Loucy (cell line): ENCODE measurements at regions not wholly inside any gene's neighbourhood (a gene's known extent, or its start where the extent isn't known, plus 50 kb on each side); places are given as distances from the start of the nearest gene placed in this dataset.

Source experiments
- H2AFZ ChIP-seq: fragments of 200-600 bp; sonication (generic); 2 replicates; pipeline ENCODE4 v1.6.0; 2016; ENCODE audit warnings: antibody characterized with exemption, mild to moderate bottlenecking, low read length, moderate library complexity
- H3F3A ChIP-seq: fragments of 200-600 bp; 2 replicates; pipeline ENCODE4 v1.6.0; 2016; ENCODE audit warnings: antibody characterized with exemption, low read depth, mild to moderate bottlenecking
- H3K27me3 ChIP-seq: fragments of 200-600 bp; sonication (generic); 2 replicates; pipeline ENCODE4 v1.6.1; 2014; ENCODE audit warnings: low read length, mild to moderate bottlenecking; ENCODE audit not compliant: insufficient read depth, poor library complexity, severe bottlenecking
- H3K36me3 ChIP-seq: fragments of 200-600 bp; sonication (generic); 2 replicates; pipeline ENCODE4 v1.6.1; 2016; ENCODE audit warnings: low read length; ENCODE audit not compliant: insufficient read depth
- H3K4me1 ChIP-seq: fragments of 200-600 bp; sonication (generic); 2 replicates; pipeline ENCODE4 v1.5.1; 2014; ENCODE audit warnings: low read length, mild to moderate bottlenecking; ENCODE audit not compliant: insufficient read depth, poor library complexity, severe bottlenecking
- H3K4me2 ChIP-seq: fragments of 200-600 bp; sonication (generic); 2 replicates; pipeline ENCODE4 v1.6.0; 2014; ENCODE audit warnings: antibody characterized with exemption, low read length, low read depth, mild to moderate bottlenecking; ENCODE audit not compliant: poor library complexity, severe bottlenecking
- H3K4me3 ChIP-seq: fragments of 200-600 bp; sonication (generic); 2 replicates; pipeline ENCODE4 v1.5.1; 2014; ENCODE audit warnings: low read length, mild to moderate bottlenecking, mixed read lengths; ENCODE audit not compliant: poor library complexity, severe bottlenecking
- H3K79me2 ChIP-seq: fragments of 200-600 bp; sonication (generic); 2 replicates; pipeline ENCODE4 v1.6.1; 2014; ENCODE audit warnings: low read length; ENCODE audit not compliant: insufficient read depth
- H3K9ac ChIP-seq: fragments of 200-600 bp; sonication (generic); 2 replicates; pipeline ENCODE4 v1.6.0; 2014; ENCODE audit warnings: mild to moderate bottlenecking, low read depth, low read length, moderate library complexity; ENCODE audit not compliant: poor library complexity, severe bottlenecking
- H3K9me2 ChIP-seq: fragments of 200-600 bp; sonication (generic); replicated peaks from 2 replicates; pipeline ENCODE4 v1.6.1; 2016; ENCODE audit warnings: low read depth, low read length, mixed read lengths
- H3K9me3 ChIP-seq: fragments of 200-600 bp; sonication (generic); 2 replicates; pipeline ENCODE4 v1.6.1; 2014; ENCODE audit warnings: mild to moderate bottlenecking, antibody characterized with exemption, low read length, low read depth; ENCODE audit not compliant: insufficient read depth
- H4K20me1 ChIP-seq: fragments of 200-600 bp; sonication (generic); 2 replicates; pipeline ENCODE4 v1.6.0; 2014; ENCODE audit warnings: antibody characterized with exemption, low read length, mild to moderate bottlenecking; ENCODE audit not compliant: insufficient read depth, poor library complexity, severe bottlenecking
- CTCF ChIP-seq: fragments of 200-600 bp; sonication (generic); conservative IDR thresholded peaks from 2 replicates; pipeline ENCODE4 v1.5.1; 2014; ENCODE audit warnings: mild to moderate bottlenecking, antibody characterized with exemption, low read length
- EZH2phosphoT487 ChIP-seq: fragments of 200-600 bp; IDR thresholded peaks from 2 replicates; pipeline ENCODE4 v1.6.1; 2018; ENCODE audit warnings: antibody characterized with exemption, mild to moderate bottlenecking, moderate library complexity, borderline replicate concordance

- Histone ChIP-seq H3K27me3 (no peaks in the 10 kb centered on the region), H3F3A (no peaks in the 10 kb centered on the region), H3K9me3 (no peaks in the 10 kb centered on the region), H4K20me1 (no peaks in the 10 kb centered on the region), H3K9ac (no peak overlapping the region), H3K9me2 (no peaks in the 10 kb centered on the region), H2AFZ (no peak overlapping the region), H3K4me1 (no peaks in the 10 kb centered on the region), H3K4me2 (no peak overlapping the region), H3K79me2 (no peaks in the 10 kb centered on the region), H3K4me3 (no peak overlapping the region), H3K36me3 (no peaks in the 10 kb centered on the region)
- no peak for TF ChIP-seq CTCF
These were observed 62.6 kb downstream of the ZIC1 start for GRCh38 chr3:147471741-147472140.

GRCh38 chr3:147472846-147473245 is 63.7 kb downstream of the ZIC1 start:
- no peaks in the 10 kb centered on the region for H3K4me1 ChIP-seq
- no peak overlapping the region for H2AFZ ChIP-seq
- TF ChIP-seq CTCF (no peak), EZH2phosphoT487 (no peak)
- H3K9me3 ChIP-seq, result no peaks in the 10 kb centered on the region
- H3K4me2 ChIP-seq, result no peak overlapping the region
- no peaks in the 10 kb centered on the region for H3F3A ChIP-seq
- H3K9me2 ChIP-seq, result no peaks in the 10 kb centered on the region
- H3K79me2 ChIP-seq, result no peaks in the 10 kb centered on the region
- no peak overlapping the region for H3K4me3 ChIP-seq
- H3K36me3 ChIP-seq, result no peaks in the 10 kb centered on the region
- H3K9ac ChIP-seq, result no peak overlapping the region
- no peaks in the 10 kb centered on the region for H4K20me1 ChIP-seq
- no peaks in the 10 kb centered on the region for H3K27me3 ChIP-seq

GRCh38 chr3:147483145-147483544 is 74.0 kb downstream of the ZIC1 start:
- Histone ChIP-seq H3K9me2 (no peaks in the 10 kb centered on the region), H4K20me1 (no peaks in the 10 kb centered on the region), H3F3A (no peaks in the 10 kb centered on the region), H3K4me3 (no peak overlapping the region), H3K9ac (no peak overlapping the region), H2AFZ (no peak overlapping the region), H3K79me2 (no peaks in the 10 kb centered on the region), H3K27me3 (no peaks in the 10 kb centered on the region), H3K4me1 (no peaks in the 10 kb centered on the region), H3K36me3 (no peaks in the 10 kb centered on the region), H3K9me3 (no peaks in the 10 kb centered on the region), H3K4me2 (no peak overlapping the region)
- TF ChIP-seq CTCF (no peak), EZH2phosphoT487 (no peak)
